ENCODE measurements at regions not wholly inside any gene's neighbourhood (a gene's known extent, or its start where the extent isn't known, plus 50 kb on each side); places are given as distances from the start of the nearest gene placed in this dataset.

- no peak for TF ChIP-seq CTCF (IDR thresholded peaks at IDR 0.05)
- no peak for TF ChIP-seq POLR2A (IDR thresholded peaks at IDR 0.05)
- TF ChIP-seq EP300 (IDR thresholded peaks at IDR 0.05; ENCODE audit: low read depth): no peak
- TF ChIP-seq POLR2AphosphoS5 (IDR thresholded peaks at IDR 0.05): no peak
Observed at GRCh38 chr4:38278255-38278654, 318.1 kb downstream of the PTTG2 start.
